WERI-Rb-1 (cell line): ENCODE measurements at regions not wholly inside any gene's neighbourhood (a gene's known extent, or its start where the extent isn't known, plus 50 kb on each side); places are given as distances from the start of the nearest gene placed in this dataset.
"Not testable (repeated sequence)": the region's sequence is repeated elsewhere in the genome, so short reads cannot be mapped to it uniquely, and the experiment has no call there.

Experiments used
- DNase-seq: peaks from one replicate; pipeline ENCODE4 v3.0.0-alpha.2; 2020
- H3K27ac ChIP-seq: fragments of 250-450 bp; sonication (Bioruptor Pico); 2 replicates; pipeline ENCODE4 v1.5.1; 2020; ENCODE audit warnings: mild to moderate bottlenecking, moderate library complexity
- H3K27me3 ChIP-seq: fragments of 250-450 bp; sonication (Bioruptor Pico); 2 replicates; pipeline ENCODE4 v1.5.1; 2021; ENCODE audit warnings: mild to moderate bottlenecking, low read depth, moderate library complexity; ENCODE audit not compliant: insufficient read depth, severe bottlenecking
- H3K36me3 ChIP-seq: fragments of 250-450 bp; sonication (Bioruptor Pico); 2 replicates; pipeline ENCODE4 v1.5.1; 2020; ENCODE audit warnings: mild to moderate bottlenecking, moderate library complexity
- H3K4me3 ChIP-seq: 2 replicates; pipeline ENCODE4 v1.5.1; 2011; ENCODE audit warnings: low read depth, mild to moderate bottlenecking, control low read depth, low read length
- H3K9me3 ChIP-seq: fragments of 250-450 bp; sonication (Bioruptor Pico); 2 replicates; pipeline ENCODE4 v1.5.1; 2021; ENCODE audit warnings: mild to moderate bottlenecking, moderate library complexity; ENCODE audit not compliant: severe bottlenecking
- CTCF ChIP-seq: IDR thresholded peaks from 2 replicates; pipeline ENCODE4 v1.5.1; 2011; ENCODE audit warnings: low read depth, mild to moderate bottlenecking, control low read depth, inconsistent platforms, low read length

- Histone ChIP-seq H3K4me3 (no peak overlapping the region), H3K9me3 (peaks cover 6% of the 10 kb centered on the region), H3K27ac (no peak overlapping the region), H3K27me3 (no peaks in the 10 kb centered on the region), H3K36me3 (no peaks in the 10 kb centered on the region)
- no peak for TF ChIP-seq CTCF
- no peak for DNase-seq
Measured at GRCh38 chr15:81056304-81056703, 55.6 kb downstream of the TLNRD1 start.

GRCh38 chr15:81060470-81060869, 59.7 kb downstream of the TLNRD1 start:
- Histone ChIP-seq H3K4me3 (no peak overlapping the region), H3K9me3 (peaks cover 6% of the 10 kb centered on the region), H3K36me3 (no peaks in the 10 kb centered on the region), H3K27me3 (no peaks in the 10 kb centered on the region), H3K27ac (no peak overlapping the region)
- no peak for TF ChIP-seq CTCF
- DNase-seq, result no peak

- no peak for TF ChIP-seq CTCF
Measured at GRCh38 chr15:81060907-81061306, 60.2 kb downstream of the TLNRD1 start.

GRCh38 chr15:81061490-81062253, 60.9 kb downstream of the TLNRD1 start:
- no peak overlapping the region for H3K4me3 ChIP-seq
- peaks cover 6% of the 10 kb centered on the region for H3K9me3 ChIP-seq
- H3K27me3 ChIP-seq, result no peaks in the 10 kb centered on the region
- no peak overlapping the region for H3K27ac ChIP-seq
- no peak for DNase-seq
- H3K36me3 ChIP-seq, result no peaks in the 10 kb centered on the region
- TF ChIP-seq CTCF, result no peak

More at GRCh38 chr15:81060907-81061306, 60.2 kb downstream of the TLNRD1 start:
- Histone ChIP-seq H3K27me3 (no peaks in the 10 kb centered on the region), H3K36me3 (no peaks in the 10 kb centered on the region), H3K4me3 (no peak overlapping the region), H3K27ac (no peak overlapping the region), H3K9me3 (peaks cover 6% of the 10 kb centered on the region)
- DNase-seq, result no peak

GRCh38 chr15:81062937-81063336, 62.2 kb downstream of the TLNRD1 start:
- no peak for TF ChIP-seq CTCF
- no peaks in the 10 kb centered on the region for H3K27me3 ChIP-seq
- peaks cover under 1% of the 10 kb centered on the region for H3K9me3 ChIP-seq
- H3K4me3 ChIP-seq, result no peak overlapping the region
- no peaks in the 10 kb centered on the region for H3K36me3 ChIP-seq
- no peak for DNase-seq
- no peak overlapping the region for H3K27ac ChIP-seq

GRCh38 chr15:81064253-81064652, 63.5 kb downstream of the TLNRD1 start:
- TF ChIP-seq CTCF, result no peak
- H3K27me3 ChIP-seq, result no peaks in the 10 kb centered on the region
- no peaks in the 10 kb centered on the region for H3K9me3 ChIP-seq
- no peak overlapping the region for H3K27ac ChIP-seq
- no peak for DNase-seq
- H3K4me3 ChIP-seq, result no peak overlapping the region
- no peaks in the 10 kb centered on the region for H3K36me3 ChIP-seq

- H3K27me3 ChIP-seq, H3K36me3 ChIP-seq, H3K27ac ChIP-seq, H3K4me3 ChIP-seq, H3K9me3 ChIP-seq, DNase-seq: not testable (repeated sequence)
Measured at GRCh38 chr15:81067567-81067966, 66.5 kb upstream of the CFAP161 start.
